ENCODE measurements at regions not wholly inside any gene's neighbourhood (a gene's known extent, or its start where the extent isn't known, plus 50 kb on each side); places are given as distances from the start of the nearest gene placed in this dataset.

DNA sequence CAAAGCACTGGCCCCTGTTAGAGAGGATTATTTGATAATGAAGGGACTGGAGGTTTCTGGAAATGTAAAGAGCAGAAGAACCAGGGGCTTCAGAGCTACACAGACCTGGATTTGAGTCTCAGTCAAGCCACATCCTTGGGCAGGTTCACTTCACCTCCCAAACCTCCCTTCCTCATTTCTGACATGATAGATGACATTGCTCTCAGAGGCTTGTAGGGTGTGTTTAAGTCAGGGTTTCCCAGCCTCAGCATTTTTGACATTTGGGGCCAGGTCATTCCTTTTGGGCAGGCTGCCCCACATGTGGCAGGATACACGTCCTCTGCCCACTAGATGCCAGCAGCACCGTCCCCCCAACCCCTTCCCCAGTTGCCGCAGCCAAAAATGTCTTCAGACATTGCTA, 474.6 kb downstream of the MATN1 start:
- TF ChIP-seq, protein P1, sequence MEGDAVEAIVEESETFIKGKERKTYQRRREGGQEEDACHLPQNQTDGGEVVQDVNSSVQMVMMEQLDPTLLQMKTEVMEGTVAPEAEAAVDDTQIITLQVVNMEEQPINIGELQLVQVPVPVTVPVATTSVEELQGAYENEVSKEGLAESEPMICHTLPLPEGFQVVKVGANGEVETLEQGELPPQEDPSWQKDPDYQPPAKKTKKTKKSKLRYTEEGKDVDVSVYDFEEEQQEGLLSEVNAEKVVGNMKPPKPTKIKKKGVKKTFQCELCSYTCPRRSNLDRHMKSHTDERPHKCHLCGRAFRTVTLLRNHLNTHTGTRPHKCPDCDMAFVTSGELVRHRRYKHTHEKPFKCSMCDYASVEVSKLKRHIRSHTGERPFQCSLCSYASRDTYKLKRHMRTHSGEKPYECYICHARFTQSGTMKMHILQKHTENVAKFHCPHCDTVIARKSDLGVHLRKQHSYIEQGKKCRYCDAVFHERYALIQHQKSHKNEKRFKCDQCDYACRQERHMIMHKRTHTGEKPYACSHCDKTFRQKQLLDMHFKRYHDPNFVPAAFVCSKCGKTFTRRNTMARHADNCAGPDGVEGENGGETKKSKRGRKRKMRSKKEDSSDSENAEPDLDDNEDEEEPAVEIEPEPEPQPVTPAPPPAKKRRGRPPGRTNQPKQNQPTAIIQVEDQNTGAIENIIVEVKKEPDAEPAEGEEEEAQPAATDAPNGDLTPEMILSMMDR (IDR thresholded peaks at IDR 0.05) = no peak
- no peak for TF ChIP-seq POLR2A (IDR thresholded peaks at IDR 0.05)

All from thyroid gland (tissue), 4 donors.